Activated CD4-positive, CD25-positive, alpha-beta regulatory T cell treated with anti-CD3 and anti-CD28 coated beads, Interleukin-2, amount 50 U/mL, for 24 hours (primary cell): ENCODE measurements at regions not wholly inside any gene's neighbourhood (a gene's known extent, or its start where the extent isn't known, plus 50 kb on each side); places are given as distances from the start of the nearest gene placed in this dataset.

ENCODE experiments used
- ATAC-seq, 2 donors: fragments of 150-1000 bp; cut with Tn5 transposase; one replicate each; pipeline ENCODE4 v1.10.0; 2021; ENCODE audit warnings: mild to moderate bottlenecking in 1 of 2, moderate library complexity in 1 of 2

GRCh38 chr6:88311561-88311960 is 145.4 kb upstream of the CNR1 start:
- ATAC-seq: no peak

GRCh38 chr6:88304520-88304919 is 138.4 kb upstream of the CNR1 start:
- ATAC-seq: no peak

- ATAC-seq: no peak
Measured at GRCh38 chr6:88302769-88303225, 136.7 kb upstream of the CNR1 start.

DNA sequence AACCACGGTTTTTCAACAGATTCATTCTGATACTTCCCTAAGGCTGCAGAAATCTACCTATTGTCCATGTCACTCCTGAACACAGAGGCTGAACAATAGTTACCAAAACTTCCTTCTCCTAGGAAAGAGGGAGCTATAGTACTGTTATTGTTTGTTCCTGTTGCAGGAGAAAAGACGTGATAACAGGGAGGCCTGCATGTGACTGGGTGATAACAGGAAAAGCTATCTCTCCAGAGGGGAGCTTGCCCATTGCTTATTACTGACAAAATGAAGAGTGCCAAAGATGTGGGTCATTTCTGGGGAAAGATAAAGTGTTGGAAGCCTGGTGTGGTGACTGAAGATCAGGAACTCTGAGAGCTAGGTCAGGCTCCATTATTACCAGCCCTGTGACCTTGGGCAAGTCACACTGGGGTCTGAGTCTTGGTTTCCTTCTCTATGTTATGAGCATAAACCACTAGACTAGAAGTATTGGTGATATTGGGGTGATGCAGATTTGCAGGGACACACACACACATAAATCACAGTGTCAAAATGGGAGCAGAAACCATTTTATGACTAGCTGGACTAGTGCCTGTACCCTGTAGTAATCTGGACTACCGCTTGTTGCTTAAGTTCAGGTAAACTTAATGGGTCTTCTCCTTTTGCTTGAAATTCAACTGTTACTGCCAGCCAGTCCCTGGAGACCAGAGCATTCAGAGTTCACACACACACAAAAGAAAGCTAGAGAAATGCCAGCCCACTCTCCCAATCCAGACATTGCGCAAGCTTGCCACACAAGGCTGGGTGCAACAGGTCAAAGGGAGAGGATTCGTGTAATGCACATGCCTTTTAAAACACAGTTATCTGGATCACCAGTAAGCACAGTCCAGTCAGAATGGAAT is 136.0 kb upstream of the CNR1 start:
- ATAC-seq: no peak

DNA sequence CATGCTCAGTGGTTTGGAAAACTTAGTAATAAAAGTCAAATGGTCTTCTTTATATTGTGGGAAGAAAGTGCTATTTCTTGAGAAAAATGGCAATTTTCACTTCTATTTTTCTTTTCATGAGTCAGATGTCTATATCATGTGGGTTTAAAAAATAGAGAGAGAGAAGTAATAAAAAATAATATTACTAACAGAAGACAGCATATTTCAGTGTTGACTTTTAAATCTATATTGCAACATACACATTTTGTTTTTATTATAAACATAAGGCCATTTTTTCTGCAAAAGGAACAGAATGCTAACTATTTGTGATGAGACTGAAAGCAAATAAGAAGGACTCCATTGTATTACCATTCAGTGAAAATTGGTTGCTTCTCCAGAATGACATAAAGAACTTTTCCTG is 135.1 kb upstream of the CNR1 start:
- ATAC-seq: no peak

DNA sequence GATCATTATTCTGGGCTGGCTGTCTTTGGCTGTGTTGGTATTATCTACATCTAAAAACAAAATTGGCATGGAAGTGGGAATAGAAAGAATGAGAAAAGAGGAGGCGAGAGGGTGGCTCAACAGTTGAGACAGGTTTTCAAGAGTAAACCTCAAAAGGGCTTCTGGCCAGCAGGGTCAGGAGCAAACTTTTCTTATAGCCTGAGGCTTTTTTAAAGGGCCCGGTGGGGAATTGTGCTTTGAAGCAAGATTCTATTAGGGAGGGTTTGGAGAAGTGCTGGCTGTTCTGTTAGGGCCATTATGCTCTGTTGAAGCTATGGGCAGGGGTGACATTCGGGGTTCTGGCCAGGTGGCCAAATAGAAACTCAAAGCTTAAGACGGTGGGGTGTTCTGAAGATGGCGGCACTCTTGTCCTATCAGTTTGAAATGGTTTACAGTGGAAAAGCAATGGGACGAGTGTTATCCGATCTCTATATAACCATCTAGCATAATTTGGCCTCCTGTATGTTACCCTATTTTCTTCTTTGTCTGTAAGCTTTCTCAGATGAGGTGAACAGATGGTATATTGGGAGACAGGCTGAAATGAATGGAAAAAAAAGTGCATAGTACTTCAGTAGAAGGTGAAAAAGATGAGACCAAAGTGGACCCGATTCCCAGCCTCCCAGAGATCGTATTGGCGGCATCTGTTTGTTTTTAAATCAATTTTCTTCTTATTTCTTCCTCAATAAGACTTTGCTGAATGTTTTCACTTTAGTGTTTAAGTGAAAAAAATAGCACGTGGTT is 132.1 kb upstream of the CNR1 start:
- no peak for ATAC-seq

GRCh38 chr6:88296694-88297093 is 130.5 kb upstream of the CNR1 start:
- ATAC-seq: no peak

GRCh38 chr6:88295663-88296062 is 129.5 kb upstream of the CNR1 start:
- no peak for ATAC-seq

- ATAC-seq: no peak
Measured at GRCh38 chr6:88294702-88295101, 128.6 kb upstream of the CNR1 start.

- ATAC-seq: no peak
Measured at GRCh38 chr6:88290411-88290810, 124.3 kb upstream of the CNR1 start.

DNA sequence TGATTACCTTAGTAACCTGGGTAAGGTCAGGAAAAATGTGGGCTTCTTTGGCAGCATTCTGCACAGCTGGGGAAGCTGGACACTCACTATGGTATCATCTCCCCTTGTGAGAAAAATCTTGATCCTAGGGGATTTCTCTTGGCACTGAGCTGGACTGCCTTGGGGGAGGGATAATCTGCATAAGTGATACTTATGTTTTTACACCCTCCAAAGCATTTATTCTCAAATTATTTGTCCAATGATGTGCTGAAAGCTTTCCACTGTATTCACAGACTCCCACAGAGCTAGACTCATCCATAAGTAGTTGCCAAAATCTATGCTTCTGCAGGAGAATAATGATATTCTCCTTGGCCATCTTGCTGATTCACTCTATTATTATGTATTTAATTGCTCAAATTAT is 121.5 kb upstream of the CNR1 start:
- no peak for ATAC-seq

DNA sequence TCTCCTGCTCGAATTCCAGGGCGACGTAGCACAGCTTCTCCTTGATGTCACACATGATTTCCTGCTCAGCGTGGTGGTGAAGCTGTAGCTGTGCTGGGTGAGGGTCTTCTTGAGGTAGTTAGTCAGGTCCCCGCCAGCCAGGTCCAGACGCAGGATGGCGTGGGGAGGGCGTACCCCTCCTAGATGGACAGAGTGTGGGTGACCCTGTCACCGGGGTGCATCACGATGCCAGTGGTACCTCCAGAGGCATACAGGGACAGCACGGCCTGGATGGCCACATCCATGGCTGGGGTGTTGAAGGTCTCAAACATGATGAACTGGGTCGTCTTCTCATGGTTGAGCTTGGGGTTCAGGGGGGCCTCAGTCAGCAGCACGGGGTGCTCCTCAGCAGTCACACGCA is 110.2 kb upstream of the CNR1 start:
- no peak for ATAC-seq

- ATAC-seq: no peak
Measured at GRCh38 chr6:88268508-88268907, 102.4 kb upstream of the CNR1 start.

- no peak for ATAC-seq
Measured at GRCh38 chr6:88266126-88266525, 100.0 kb upstream of the CNR1 start.

DNA sequence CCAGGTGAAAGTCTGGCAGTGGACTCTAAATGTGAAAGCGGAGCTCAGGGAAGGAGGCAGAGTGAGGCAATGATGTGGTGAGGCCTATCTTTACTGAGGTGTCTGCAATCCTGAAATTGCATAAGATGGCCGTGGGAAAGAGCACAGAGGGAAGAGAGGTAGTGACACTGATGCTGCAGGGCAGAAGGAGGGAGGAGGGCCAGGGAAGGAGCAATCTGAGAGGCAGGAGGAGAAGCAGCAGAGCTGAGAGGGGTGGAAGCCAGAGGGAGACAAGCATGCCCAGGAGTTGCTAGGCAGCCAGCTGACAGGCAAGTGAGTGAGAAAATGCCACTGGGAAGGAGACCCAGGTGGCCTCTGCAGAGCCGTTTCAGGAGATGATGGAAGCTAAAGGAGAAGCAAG is 97.4 kb upstream of the CNR1 start:
- ATAC-seq: no peak

DNA sequence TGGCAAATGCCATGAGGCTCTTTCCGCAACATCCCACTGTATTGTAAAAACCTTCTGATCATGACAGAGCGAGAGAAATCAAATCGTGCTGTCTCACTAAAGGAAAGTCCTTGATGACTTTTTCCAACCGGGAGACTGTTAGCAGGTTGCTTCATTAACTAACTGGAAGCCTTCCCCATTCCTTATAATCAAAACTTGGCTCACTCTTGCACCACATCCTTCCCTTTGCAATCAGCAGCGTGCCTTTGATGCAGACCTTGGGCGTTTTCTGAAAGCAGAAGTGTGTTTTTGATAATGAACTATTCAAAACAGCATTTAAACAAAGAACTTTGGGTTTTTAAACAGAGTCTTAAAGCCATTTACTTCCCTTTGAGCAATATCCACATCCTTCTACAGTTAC is 96.2 kb upstream of the CNR1 start:
- ATAC-seq: no peak

- ATAC-seq: no peak
Measured at GRCh38 chr6:88251301-88251700, 85.2 kb upstream of the CNR1 start.

GRCh38 chr6:88248709-88249321 is 82.7 kb upstream of the CNR1 start:
- ATAC-seq: no peak

DNA sequence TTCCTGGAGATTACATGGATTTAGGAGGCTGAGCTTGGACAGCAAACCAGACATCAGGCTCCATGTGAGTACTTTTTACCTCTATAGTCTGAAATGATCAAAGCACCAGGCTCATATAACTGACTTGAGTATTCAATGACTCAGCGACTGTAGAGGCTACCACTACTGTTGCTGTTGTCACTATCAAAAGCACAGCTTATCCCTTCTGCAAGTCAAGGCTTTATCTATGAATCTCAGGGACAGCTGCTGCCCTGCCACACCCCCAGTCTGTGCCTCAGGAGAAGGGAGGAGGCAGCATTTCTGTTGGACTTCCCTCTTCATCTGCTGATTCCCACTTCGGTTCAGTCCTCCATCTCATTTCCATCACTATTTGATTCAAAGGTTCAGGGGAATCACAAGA is 80.5 kb upstream of the CNR1 start:
- no peak for ATAC-seq

DNA sequence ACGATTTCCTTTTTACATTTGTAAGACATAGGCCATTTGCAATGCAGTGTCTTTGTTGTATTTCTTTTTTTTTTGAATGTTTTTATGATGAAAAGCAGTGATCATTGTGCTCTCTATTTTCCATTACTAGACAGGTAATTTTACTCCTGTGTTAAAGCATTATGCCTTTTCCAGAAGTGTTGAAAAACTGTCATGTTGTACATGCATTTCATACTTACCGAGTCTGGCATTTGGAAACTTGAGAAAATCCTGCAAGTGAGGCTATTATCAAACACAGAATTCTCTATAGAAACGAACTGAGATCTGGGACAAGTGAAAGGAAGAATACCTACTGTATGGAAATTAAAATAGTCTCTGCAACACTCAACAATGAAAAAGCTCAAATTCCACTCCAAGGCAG is 78.6 kb upstream of the CNR1 start:
- no peak for ATAC-seq

- no peak for ATAC-seq
Measured at GRCh38 chr6:88238901-88239300, 72.8 kb upstream of the CNR1 start.

DNA sequence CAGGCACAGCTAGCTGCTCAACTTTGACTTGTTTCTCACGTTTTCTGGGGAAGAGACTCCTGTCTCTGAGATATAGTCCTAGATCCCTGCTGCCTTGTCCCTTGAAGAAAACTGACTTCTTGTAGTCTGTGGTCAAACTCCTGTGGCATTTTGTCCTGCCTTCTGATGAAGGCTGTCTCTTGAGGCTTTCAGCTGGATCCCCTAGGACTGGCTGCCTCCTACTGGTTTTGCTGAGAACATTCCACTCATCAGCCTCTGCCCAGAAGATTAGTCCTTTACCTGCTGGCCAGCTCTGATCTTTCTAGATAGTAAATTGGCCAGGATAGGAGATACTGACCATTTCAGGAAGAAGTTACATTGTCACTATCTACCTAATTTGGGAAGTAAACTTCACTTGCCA is 71.9 kb upstream of the CNR1 start:
- no peak for ATAC-seq

- no peak for ATAC-seq
Measured at GRCh38 chr6:88236612-88237360, 70.6 kb upstream of the CNR1 start.
